ENCODE measurements at regions not wholly inside any gene's neighbourhood (a gene's known extent, or its start where the extent isn't known, plus 50 kb on each side); places are given as distances from the start of the nearest gene placed in this dataset.

GRCh38 chr13:29654843-29655547 lies 59.5 kb upstream of the SLC7A1 start:
- DNase-seq (ENCODE audit: low read depth), result no peak

GRCh38 chr13:29654384-29654783 lies 58.9 kb upstream of the SLC7A1 start:
- no peak for DNase-seq (ENCODE audit: low read depth)

- DNase-seq (ENCODE audit: low read depth), result no peak
Observed at GRCh38 chr13:29648760-29649159, 53.3 kb upstream of the SLC7A1 start.

All from renal cortical epithelial cell (primary cell).